IMR-90 (cell line): ENCODE measurements at regions not wholly inside any gene's neighbourhood (a gene's known extent, or its start where the extent isn't known, plus 50 kb on each side); places are given as distances from the start of the nearest gene placed in this dataset.
A peak's percentile ranks its signal among the peaks of the same experiment; 100 is the strongest.

Experiments
- BHLHE40 ChIP-seq: fragments of 150-350 bp; IDR thresholded peaks from 2 replicates; pipeline ENCODE4 v1.6.1; 2016; ENCODE audit warnings: mild to moderate bottlenecking, low read depth, low read length
- CEBPB ChIP-seq: IDR thresholded peaks from 2 replicates; pipeline ENCODE4 v1.6.1; 2012; ENCODE audit warnings: low read depth, low read length, improper control_type of control experiment
- FOS ChIP-seq: fragments of 150-350 bp; IDR thresholded peaks from 2 replicates; pipeline ENCODE4 v1.6.1; 2016; ENCODE audit warnings: low read depth, low read length
- MAFK ChIP-seq: IDR thresholded peaks from 2 replicates; pipeline ENCODE4 v1.6.1; 2012; ENCODE audit warnings: low read depth, low read length, improper control_type of control experiment
- MAZ ChIP-seq: IDR thresholded peaks from 2 replicates; pipeline ENCODE4 v1.6.1; 2012; ENCODE audit warnings: low read depth, mild to moderate bottlenecking, low read length, improper control_type of control experiment, moderate library complexity, borderline replicate concordance
- MXI1 ChIP-seq: IDR thresholded peaks from 2 replicates; pipeline ENCODE4 v1.6.1; 2012; ENCODE audit warnings: low read depth, mild to moderate bottlenecking, low read length, moderate library complexity, borderline replicate concordance
- NFE2L2 ChIP-seq: fragments of 150-350 bp; IDR thresholded peaks from 2 replicates; pipeline ENCODE4 v1.6.1; 2016; ENCODE audit warnings: low read depth, mild to moderate bottlenecking, low read length
- POLR2A ChIP-seq: IDR thresholded peaks from 2 replicates; pipeline ENCODE4 v1.6.1; 2012; ENCODE audit warnings: mild to moderate bottlenecking, low read depth, low read length
- RAD21 ChIP-seq: IDR thresholded peaks from 2 replicates; pipeline ENCODE4 v1.6.1; 2012; ENCODE audit warnings: low read length, improper control_type of control experiment
- RCOR1 ChIP-seq: IDR thresholded peaks from 2 replicates; pipeline ENCODE4 v1.6.1; 2012; ENCODE audit warnings: mild to moderate bottlenecking, low read length, improper control_type of control experiment; ENCODE audit not compliant: insufficient replicate concordance
- RFX5 ChIP-seq: IDR thresholded peaks from 2 replicates; pipeline ENCODE4 v1.8.0; 2012; ENCODE audit warnings: low read depth, mild to moderate bottlenecking, low read length, moderate library complexity
- SMC3 ChIP-seq: fragments of 150-350 bp; IDR thresholded peaks from 2 replicates; pipeline ENCODE4 v1.6.1; 2016; ENCODE audit warnings: low read depth, mild to moderate bottlenecking, antibody characterized with exemption, low read length, moderate library complexity
- TF ChIP-seq, protein P1 (sequence below): conservative IDR thresholded peaks from 2 replicates; pipeline ENCODE4 v1.5.1; 2012; ENCODE audit warnings: mild to moderate bottlenecking, low read depth, low read length, improper control_type of control experiment
- TF ChIP-seq, protein P2 (sequence below): fragments of 150-350 bp; IDR thresholded peaks from 2 replicates; pipeline ENCODE4 v1.6.1; 2017; ENCODE audit warnings: mild to moderate bottlenecking, antibody characterized with exemption, low read length, low read depth

DNA sequence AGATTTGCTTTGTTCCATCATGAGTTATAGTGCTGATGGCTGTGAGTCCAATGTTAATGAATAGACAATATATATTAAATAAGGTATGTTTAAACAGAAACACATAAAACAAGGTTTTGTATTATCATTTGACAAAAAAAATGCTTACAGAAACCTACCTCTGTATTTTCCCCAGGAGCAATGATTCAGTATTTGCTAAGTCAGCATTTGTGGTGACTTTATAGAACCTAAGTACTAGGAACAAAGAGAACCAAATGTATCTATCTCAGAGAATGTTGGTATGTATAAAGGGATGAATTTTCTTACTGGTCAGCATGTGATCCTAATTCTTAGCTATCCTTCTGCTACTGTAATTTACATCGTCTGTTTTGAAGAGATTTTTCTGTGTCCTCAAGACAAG is 421.5 kb upstream of the SEL1L start:
- TF ChIP-seq, protein P1, sequence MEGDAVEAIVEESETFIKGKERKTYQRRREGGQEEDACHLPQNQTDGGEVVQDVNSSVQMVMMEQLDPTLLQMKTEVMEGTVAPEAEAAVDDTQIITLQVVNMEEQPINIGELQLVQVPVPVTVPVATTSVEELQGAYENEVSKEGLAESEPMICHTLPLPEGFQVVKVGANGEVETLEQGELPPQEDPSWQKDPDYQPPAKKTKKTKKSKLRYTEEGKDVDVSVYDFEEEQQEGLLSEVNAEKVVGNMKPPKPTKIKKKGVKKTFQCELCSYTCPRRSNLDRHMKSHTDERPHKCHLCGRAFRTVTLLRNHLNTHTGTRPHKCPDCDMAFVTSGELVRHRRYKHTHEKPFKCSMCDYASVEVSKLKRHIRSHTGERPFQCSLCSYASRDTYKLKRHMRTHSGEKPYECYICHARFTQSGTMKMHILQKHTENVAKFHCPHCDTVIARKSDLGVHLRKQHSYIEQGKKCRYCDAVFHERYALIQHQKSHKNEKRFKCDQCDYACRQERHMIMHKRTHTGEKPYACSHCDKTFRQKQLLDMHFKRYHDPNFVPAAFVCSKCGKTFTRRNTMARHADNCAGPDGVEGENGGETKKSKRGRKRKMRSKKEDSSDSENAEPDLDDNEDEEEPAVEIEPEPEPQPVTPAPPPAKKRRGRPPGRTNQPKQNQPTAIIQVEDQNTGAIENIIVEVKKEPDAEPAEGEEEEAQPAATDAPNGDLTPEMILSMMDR: no peak
- no peak for TF ChIP-seq POLR2A
- TF ChIP-seq BHLHE40: no peak
- TF ChIP-seq RFX5: no peak
- no peak for TF ChIP-seq FOS
- TF ChIP-seq MXI1: no peak
- TF ChIP-seq CEBPB: no peak
- no peak for TF ChIP-seq SMC3
- peak; percentile 97 for TF ChIP-seq MAFK
- no peak for TF ChIP-seq RAD21
- TF ChIP-seq, protein P2, sequence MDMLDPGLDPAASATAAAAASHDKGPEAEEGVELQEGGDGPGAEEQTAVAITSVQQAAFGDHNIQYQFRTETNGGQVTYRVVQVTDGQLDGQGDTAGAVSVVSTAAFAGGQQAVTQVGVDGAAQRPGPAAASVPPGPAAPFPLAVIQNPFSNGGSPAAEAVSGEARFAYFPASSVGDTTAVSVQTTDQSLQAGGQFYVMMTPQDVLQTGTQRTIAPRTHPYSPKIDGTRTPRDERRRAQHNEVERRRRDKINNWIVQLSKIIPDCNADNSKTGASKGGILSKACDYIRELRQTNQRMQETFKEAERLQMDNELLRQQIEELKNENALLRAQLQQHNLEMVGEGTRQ: no peak
- TF ChIP-seq MAZ: no peak
- no peak for TF ChIP-seq NFE2L2
- no peak for TF ChIP-seq RCOR1
